Activated CD8-positive, alpha-beta T cell treated with anti-CD3 and anti-CD28 coated beads for 36 hours (primary cell): ENCODE measurements at regions not wholly inside any gene's neighbourhood (a gene's known extent, or its start where the extent isn't known, plus 50 kb on each side); places are given as distances from the start of the nearest gene placed in this dataset.

ENCODE experiments used
- ATAC-seq: fragments of 200-7000 bp; cut with Tn5 transposase; one replicate; pipeline ENCODE4 v1.10.0; 2021; ENCODE audit warnings: mild to moderate bottlenecking, moderate library complexity
- CTCF ChIA-PET: fragments of 350-600 bp; sonication (Branson Sonifier 250); formaldehyde crosslinking; loops from one replicate; lab custom pipeline; 2021; ENCODE audit warnings: antibody characterized with exemption; lab: Charles Lee
- POLR2A ChIA-PET: fragments of 350-600 bp; sonication (Branson Sonifier 250); formaldehyde crosslinking; loops from one replicate; lab custom pipeline; 2021; ENCODE audit warnings: antibody characterized with exemption; lab: Charles Lee
- DNase-seq: peaks from one replicate; pipeline ENCODE4 v3.0.0-alpha.2; 2020
- H3K27ac Mint-ChIP-seq: one replicate; pipeline ENCODE4 v1.8.0; 2021; ENCODE audit warnings: mild to moderate bottlenecking, mixed read lengths
- H3K27me3 Mint-ChIP-seq: one replicate; pipeline ENCODE4 v1.8.0; 2021; ENCODE audit warnings: mixed read lengths
- H3K36me3 Mint-ChIP-seq: one replicate; pipeline ENCODE4 v1.8.0; 2021; ENCODE audit warnings: low read depth, mixed read lengths
- H3K4me1 Mint-ChIP-seq: one replicate; pipeline ENCODE4 v1.8.0; 2021; ENCODE audit warnings: low read depth, mixed read lengths
- H3K4me3 Mint-ChIP-seq: one replicate; pipeline ENCODE4 v1.8.0; 2021; ENCODE audit warnings: mild to moderate bottlenecking, moderate library complexity, mixed read lengths
- H3K9me3 Mint-ChIP-seq: one replicate; pipeline ENCODE4 v1.8.0; 2021; ENCODE audit warnings: mixed read lengths
- intact Hi-C: fragments of 100-400 bp; cut with micrococcal nuclease; formaldehyde crosslinking; loops from one replicate; pipeline ENCODE4 v1.10.0; 2022
- TF ChIP-seq, protein P1 (sequence below): fragments of 200-600 bp; IDR thresholded peaks from one replicate; pipeline ENCODE4 v1.8.0; 2022; ENCODE audit warnings: antibody characterized with exemption, mild to moderate bottlenecking

DNA sequence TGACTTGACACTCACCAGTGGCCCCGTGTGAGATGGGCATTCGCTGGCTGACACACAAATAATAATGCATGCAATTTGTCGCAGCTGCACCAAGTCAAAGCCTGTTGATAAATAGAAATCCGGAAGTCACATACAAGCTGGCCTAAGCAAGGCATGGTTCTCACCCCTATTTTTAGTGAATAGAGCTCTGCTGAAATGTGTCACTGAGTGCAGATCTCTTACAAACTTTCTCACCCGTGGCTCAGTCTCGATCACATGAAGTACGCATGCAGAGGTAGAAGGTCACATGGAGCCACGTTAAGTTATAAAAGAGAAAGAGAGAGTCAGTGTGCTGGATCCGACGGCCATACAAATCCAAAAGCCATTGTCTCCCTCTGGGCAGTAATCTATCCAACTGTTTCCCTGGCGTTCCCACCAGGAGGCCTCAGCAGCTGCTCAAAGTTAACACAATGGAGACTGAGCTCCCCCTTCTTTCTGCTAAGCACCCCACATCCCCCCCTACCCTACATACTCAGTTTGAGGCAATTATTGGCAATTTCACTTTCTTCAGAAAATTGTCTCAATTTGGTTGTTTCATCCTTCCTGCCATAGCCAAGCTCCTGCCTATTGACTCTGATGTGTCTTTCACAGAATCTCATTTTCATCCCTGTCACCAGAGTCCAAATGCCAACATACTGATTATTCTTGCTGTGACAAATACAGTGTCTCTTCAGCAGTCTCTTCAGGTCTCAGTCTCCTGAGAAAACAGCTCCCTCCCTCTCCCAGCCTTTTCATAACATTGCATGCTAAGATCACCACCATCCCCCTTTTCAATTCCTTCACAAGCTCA, 473.3 kb upstream of the NRP1 start:
- Mint-ChIP-seq H3K27ac (no peak overlapping the region), H3K36me3 (no peaks in the 10 kb centered on the region), H3K27me3 (peaks cover 3% of the 10 kb centered on the region), H3K4me1 (no peaks in the 10 kb centered on the region), H3K9me3 (no peaks in the 10 kb centered on the region), H3K4me3 (no peak overlapping the region)
- ATAC-seq (no peak), DNase-seq (no peak)
- ChIA-PET CTCF (no interaction called here), POLR2A (no interaction called here)
- TF ChIP-seq, protein P1, sequence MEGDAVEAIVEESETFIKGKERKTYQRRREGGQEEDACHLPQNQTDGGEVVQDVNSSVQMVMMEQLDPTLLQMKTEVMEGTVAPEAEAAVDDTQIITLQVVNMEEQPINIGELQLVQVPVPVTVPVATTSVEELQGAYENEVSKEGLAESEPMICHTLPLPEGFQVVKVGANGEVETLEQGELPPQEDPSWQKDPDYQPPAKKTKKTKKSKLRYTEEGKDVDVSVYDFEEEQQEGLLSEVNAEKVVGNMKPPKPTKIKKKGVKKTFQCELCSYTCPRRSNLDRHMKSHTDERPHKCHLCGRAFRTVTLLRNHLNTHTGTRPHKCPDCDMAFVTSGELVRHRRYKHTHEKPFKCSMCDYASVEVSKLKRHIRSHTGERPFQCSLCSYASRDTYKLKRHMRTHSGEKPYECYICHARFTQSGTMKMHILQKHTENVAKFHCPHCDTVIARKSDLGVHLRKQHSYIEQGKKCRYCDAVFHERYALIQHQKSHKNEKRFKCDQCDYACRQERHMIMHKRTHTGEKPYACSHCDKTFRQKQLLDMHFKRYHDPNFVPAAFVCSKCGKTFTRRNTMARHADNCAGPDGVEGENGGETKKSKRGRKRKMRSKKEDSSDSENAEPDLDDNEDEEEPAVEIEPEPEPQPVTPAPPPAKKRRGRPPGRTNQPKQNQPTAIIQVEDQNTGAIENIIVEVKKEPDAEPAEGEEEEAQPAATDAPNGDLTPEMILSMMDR, result no peak
- intact Hi-C loops, result no loop called here

- CTCF ChIA-PET, result no interaction called here
- TF ChIP-seq, protein P1, result no peak
- Mint-ChIP-seq H3K4me3 (no peak overlapping the region), H3K4me1 (no peaks in the 10 kb centered on the region), H3K9me3 (no peaks in the 10 kb centered on the region), H3K27me3 (peaks cover 3% of the 10 kb centered on the region), H3K36me3 (no peaks in the 10 kb centered on the region), H3K27ac (no peak overlapping the region)
- no peak for ATAC-seq
- DNase-seq, result no peak
- intact Hi-C loops, result no loop called here
- POLR2A ChIA-PET, result no interaction called here
Observed at GRCh38 chr10:33805831-33806230, 471.4 kb upstream of the NRP1 start.

DNA sequence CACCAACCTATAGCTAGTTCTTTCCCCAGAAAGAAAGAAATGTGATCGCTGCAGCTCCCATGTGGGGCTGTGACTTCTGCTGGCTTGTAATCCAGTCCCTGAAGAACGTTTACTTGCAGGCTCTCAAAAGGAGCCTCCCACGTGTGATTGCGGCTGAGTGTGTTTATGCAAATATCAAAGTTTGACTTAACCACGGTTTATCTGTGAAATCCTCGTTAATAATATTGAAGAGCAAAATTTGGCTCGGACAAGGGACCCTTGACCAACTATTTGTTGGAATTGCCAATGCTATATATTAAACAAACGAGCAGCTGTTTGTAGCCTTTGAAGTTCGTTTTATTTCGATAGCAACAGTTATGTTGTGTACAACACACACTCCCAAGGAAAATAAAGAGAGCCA, 470.1 kb upstream of the NRP1 start:
- TF ChIP-seq, protein P1, result no peak
- POLR2A ChIA-PET, result no interaction called here
- Mint-ChIP-seq H3K4me3 (no peak overlapping the region), H3K4me1 (no peaks in the 10 kb centered on the region), H3K9me3 (no peaks in the 10 kb centered on the region), H3K27ac (no peak overlapping the region), H3K36me3 (no peaks in the 10 kb centered on the region), H3K27me3 (peaks cover 3% of the 10 kb centered on the region)
- DNase-seq, result no peak
- intact Hi-C loops, result no loop called here
- CTCF ChIA-PET, result no interaction called here
- ATAC-seq, result no peak

DNA sequence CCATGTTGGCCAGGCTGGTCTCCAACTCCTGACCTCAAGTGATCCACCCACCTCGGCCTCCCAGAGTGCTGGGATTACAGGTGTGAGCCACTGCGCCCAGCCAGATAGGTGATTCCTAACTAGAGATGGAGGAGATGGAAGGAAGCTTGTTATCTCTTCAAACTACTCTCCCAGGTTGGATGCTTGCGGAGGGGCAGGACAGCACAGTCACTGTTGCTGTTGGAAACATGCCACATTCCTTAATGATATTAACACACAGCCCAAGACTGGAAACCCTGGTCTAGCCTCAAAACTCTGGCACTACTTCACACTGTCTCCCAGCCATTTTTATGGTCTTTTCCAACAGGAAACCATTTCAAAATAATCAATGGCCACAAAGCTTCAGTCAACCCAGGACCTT, 468.8 kb upstream of the NRP1 start:
- no peak overlapping the region for H3K27ac Mint-ChIP-seq
- no peak for ATAC-seq
- no peaks in the 10 kb centered on the region for H3K36me3 Mint-ChIP-seq
- peaks cover 3% of the 10 kb centered on the region for H3K27me3 Mint-ChIP-seq
- H3K9me3 Mint-ChIP-seq, result no peaks in the 10 kb centered on the region
- intact Hi-C loops, result no loop called here
- CTCF ChIA-PET, result no interaction called here
- TF ChIP-seq, protein P1, result no peak
- H3K4me1 Mint-ChIP-seq, result no peaks in the 10 kb centered on the region
- POLR2A ChIA-PET, result no interaction called here
- no peak overlapping the region for H3K4me3 Mint-ChIP-seq
- DNase-seq, result no peak

- TF ChIP-seq, protein P1, result no peak
- no peaks in the 10 kb centered on the region for H3K36me3 Mint-ChIP-seq
- intact Hi-C loops, result no loop called here
- ATAC-seq (no peak), DNase-seq (no peak)
- no peak overlapping the region for H3K4me3 Mint-ChIP-seq
- H3K27me3 Mint-ChIP-seq, result peaks cover 2% of the 10 kb centered on the region
- H3K9me3 Mint-ChIP-seq, result no peaks in the 10 kb centered on the region
- ChIA-PET POLR2A (no interaction called here), CTCF (no interaction called here)
- H3K27ac Mint-ChIP-seq, result no peak overlapping the region
- no peaks in the 10 kb centered on the region for H3K4me1 Mint-ChIP-seq
Observed at GRCh38 chr10:33802566-33802965, 468.1 kb upstream of the NRP1 start.
